Psoas muscle (tissue), 7 donors: ENCODE measurements at regions not wholly inside any gene's neighbourhood (a gene's known extent, or its start where the extent isn't known, plus 50 kb on each side); places are given as distances from the start of the nearest gene placed in this dataset.

Experiments used
- ATAC-seq, 4 donors: fragments of 200-7000 bp; cut with Tn5 transposase; one replicate each; pipeline ENCODE4 v1.9.1; 2020; ENCODE audit warnings: moderate library complexity in 3 of 4, mild to moderate bottlenecking in 2 of 4
- DNase-seq, 2 donors: peaks; one replicate each; pipeline ENCODE4 v3.0.0-alpha.2; 2020
- H3K27ac ChIP-seq: fragments of 200-600 bp; one replicate; pipeline ENCODE4 v1.8.0; 2022
- H3K27me3 ChIP-seq, 3 donors: fragments of 200-600 bp in 1 of 3; one replicate each; pipeline versions ENCODE4 v1.6.1 to v1.8.0; 2013 to 2022; ENCODE audit warnings: low read length in 2 of 3, mild to moderate bottlenecking in 2 of 3, moderate library complexity in 1 of 3; ENCODE audit not compliant: insufficient read depth in 3 of 3
- H3K36me3 ChIP-seq, 2 donors: fragments of 200-600 bp in 1 of 2; one replicate each; pipeline versions ENCODE4 v1.6.1 to v1.8.0; 2013 to 2022; ENCODE audit warnings: low read depth in 1 of 2, mild to moderate bottlenecking in 1 of 2, moderate library complexity in 1 of 2; ENCODE audit not compliant: insufficient read depth in 1 of 2
- H3K4me1 ChIP-seq: fragments of 200-600 bp; one replicate; pipeline ENCODE4 v1.8.0; 2022
- H3K4me3 ChIP-seq: fragments of 200-600 bp; one replicate; pipeline ENCODE4 v1.8.0; 2022; ENCODE audit warnings: mild to moderate bottlenecking
- H3K9me3 ChIP-seq: fragments of 200-600 bp; one replicate; pipeline ENCODE4 v1.8.0; 2022
- CTCF ChIP-seq: fragments of 200-600 bp; IDR thresholded peaks from one replicate; pipeline ENCODE4 v1.8.0; 2022; ENCODE audit warnings: antibody characterized with exemption
- WGBS, 3 donors: extraction: QIAGEN DNeasy Blood & Tissue Kit; methylation state at CpG; one replicate each; pipeline versions ENCODE4 v1.1.6 to v1.1.7; 2013; 5-methylcytosine and 5-hydroxymethylcytosine counted together
- intact Hi-C, 2 donors: fragments of 100-400 bp; cut with DNase I; formaldehyde crosslinking; loops; one replicate each; pipeline versions ENCODE4 v1.11.0 to v1.14.2; 2022
- donor health status: healthy with polysubstance abuse.
- donor health status: DM: no; HTN: no; CAD: no; lungs with moderate emphysema.
- donor health status: Bipolar disorder and iron deficiency.
- donor health status: healthy.
- donor health status: DM: yes; HTN: yes; CAD: no.
- donor health status: DM: no; HTN: no; CAD: no.
- donor health status: DM: yes; HTN: yes; CAD: no.

GRCh38 chr12:97939156-97939555, 476.6 kb downstream of the RMST start:
- intact Hi-C loops, result no loop called here
- Histone ChIP-seq H3K27ac (no peak overlapping the region), H3K27me3 (no peaks in the 10 kb centered on the region), H3K4me1 (no peaks in the 10 kb centered on the region), H3K36me3 (no peaks in the 10 kb centered on the region), H3K4me3 (no peak overlapping the region), H3K9me3 (no peaks in the 10 kb centered on the region)
- TF ChIP-seq CTCF, result no peak
- ATAC-seq (no peak), DNase-seq (no peak)
- WGBS, 3 donors, result 77 to 96% (median 91%) methylated on average over 1 of the region's 1 CpG

- TF ChIP-seq CTCF, result no peak
- Histone ChIP-seq H3K27ac (no peak overlapping the region), H3K27me3 (no peaks in the 10 kb centered on the region), H3K4me1 (no peaks in the 10 kb centered on the region), H3K4me3 (no peak overlapping the region), H3K36me3 (no peaks in the 10 kb centered on the region), H3K9me3 (no peaks in the 10 kb centered on the region)
- DNase-seq (no peak), ATAC-seq (no peak)
- 67 to 75% (median 68%) methylated on average over 1 of the region's 1 CpG for WGBS, 3 donors
- intact Hi-C loops, result no loop called here
Measured at GRCh38 chr12:97940105-97940504, 477.5 kb downstream of the RMST start.

- DNase-seq (no peak), ATAC-seq (no peak)
- no peaks in the 10 kb centered on the region for H3K36me3 ChIP-seq
- no peak overlapping the region for H3K4me3 ChIP-seq
- no peaks in the 10 kb centered on the region for H3K4me1 ChIP-seq
- H3K9me3 ChIP-seq, result no peaks in the 10 kb centered on the region
- 45 to 60% (median 59%) methylated on average over 2 of the region's 2 CpGs for WGBS, 3 donors
- H3K27ac ChIP-seq, result no peak overlapping the region
- TF ChIP-seq CTCF, result no peak
- H3K27me3 ChIP-seq, result no peaks in the 10 kb centered on the region
- intact Hi-C loops, result no loop called here
Measured at GRCh38 chr12:97940629-97941028, 478.0 kb downstream of the RMST start.

- no peak for TF ChIP-seq CTCF
- Histone ChIP-seq H3K36me3 (no peaks in the 10 kb centered on the region), H3K9me3 (no peaks in the 10 kb centered on the region), H3K27me3 (no peaks in the 10 kb centered on the region), H3K27ac (no peak overlapping the region), H3K4me3 (no peak overlapping the region), H3K4me1 (no peaks in the 10 kb centered on the region)
- intact Hi-C loops, result no loop called here
- WGBS, 3 donors, result 91 to 93% (median 92%) methylated on average over 3 of the region's 3 CpGs
- no peak for ATAC-seq
- DNase-seq, result no peak
Measured at GRCh38 chr12:97941686-97942354, 479.2 kb downstream of the RMST start.

GRCh38 chr12:97943359-97943758, 480.8 kb downstream of the RMST start:
- Histone ChIP-seq H3K27ac (no peak overlapping the region), H3K4me1 (no peaks in the 10 kb centered on the region), H3K9me3 (no peaks in the 10 kb centered on the region), H3K27me3 (no peaks in the 10 kb centered on the region), H3K4me3 (no peak overlapping the region), H3K36me3 (no peaks in the 10 kb centered on the region)
- intact Hi-C loops, result no loop called here
- no peak for TF ChIP-seq CTCF
- DNase-seq (no peak), ATAC-seq (no peak)
- WGBS, 3 donors, result 51 to 66% (median 61%) methylated on average over 1 of the region's 1 CpG
